ENCODE measurements at regions not wholly inside any gene's neighbourhood (a gene's known extent, or its start where the extent isn't known, plus 50 kb on each side); places are given as distances from the start of the nearest gene placed in this dataset.

DNA sequence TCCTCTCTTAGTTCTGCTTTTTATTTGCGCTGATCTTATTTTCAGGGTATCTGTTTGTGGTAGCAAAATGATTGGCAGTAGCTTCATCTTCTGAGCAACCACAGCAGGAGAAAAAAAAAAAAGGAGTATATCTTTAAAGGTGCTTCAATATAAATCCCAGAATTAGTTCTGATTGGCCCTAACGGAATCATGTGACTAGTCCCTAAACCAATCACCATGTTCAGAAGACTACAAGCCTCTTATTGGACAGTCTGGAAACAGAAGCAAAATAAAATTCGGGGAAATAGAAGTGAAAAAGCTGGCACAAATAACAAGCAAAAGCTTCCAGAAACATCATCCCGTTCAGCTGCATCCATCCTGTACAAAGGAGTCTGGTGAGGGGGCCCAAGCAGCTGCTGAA, 49.9 kb upstream of the PTPRO start:
- no peak for TF ChIP-seq EZH2 (IDR thresholded peaks at IDR 0.05; ENCODE audit: insufficient read depth, poor library complexity, severe bottlenecking)
- TF ChIP-seq EZH2phosphoT487 (IDR thresholded peaks at IDR 0.05; ENCODE audit: insufficient read depth, low read depth) = no peak

Measured in GM23248 (cell line).